NCI-H82 treated with DMSO at 0.1 percent for 48 hours (cell line): ENCODE measurements at regions not wholly inside any gene's neighbourhood (a gene's known extent, or its start where the extent isn't known, plus 50 kb on each side); places are given as distances from the start of the nearest gene placed in this dataset.
"Not testable (repeated sequence)": the region's sequence is repeated elsewhere in the genome, so short reads cannot be mapped to it uniquely, and the experiment has no call there.

Experiments used
- DNase-seq: peaks from one replicate; lab custom pipeline; 2025; ENCODE audit not compliant: unreplicated experiment; lab: John Stamatoyannopoulos, UW

- DNase-seq, result peak; percentile 69
These were observed 119.8 kb downstream of the ZNF330 start for GRCh38 chr4:141340458-141340857.

- no peak for DNase-seq
These were observed 125.4 kb downstream of the ZNF330 start for GRCh38 chr4:141346144-141346543.

- DNase-seq, result no peak
These were observed 127.0 kb downstream of the ZNF330 start for GRCh38 chr4:141347684-141348083.

- DNase-seq, result no peak
These were observed 127.4 kb downstream of the ZNF330 start for GRCh38 chr4:141348125-141348524.

- no peak for DNase-seq
These were observed 127.9 kb downstream of the ZNF330 start for GRCh38 chr4:141348573-141348972.

GRCh38 chr4:141349236-141349635 is 128.5 kb downstream of the ZNF330 start:
- no peak for DNase-seq

- DNase-seq, result no peak
These were observed 129.6 kb downstream of the ZNF330 start for GRCh38 chr4:141350122-141350905.

GRCh38 chr4:141352331-141352730 is 131.6 kb downstream of the ZNF330 start:
- no peak for DNase-seq

GRCh38 chr4:141352909-141353525 is 132.3 kb downstream of the ZNF330 start:
- no peak for DNase-seq

GRCh38 chr4:141356321-141356962 is 135.7 kb downstream of the ZNF330 start:
- DNase-seq, result no peak

GRCh38 chr4:141356963-141357335 is 136.3 kb downstream of the ZNF330 start:
- no peak for DNase-seq

GRCh38 chr4:141368241-141368640 is 147.5 kb downstream of the ZNF330 start:
- DNase-seq, result not testable (repeated sequence)

- no peak for DNase-seq
These were observed 150.5 kb downstream of the ZNF330 start for GRCh38 chr4:141371206-141371605.

- no peak for DNase-seq
These were observed 155.2 kb downstream of the ZNF330 start for GRCh38 chr4:141375855-141376254.

- DNase-seq, result no peak
These were observed 156.1 kb downstream of the ZNF330 start for GRCh38 chr4:141376769-141377168.

GRCh38 chr4:141387299-141387698 is 166.6 kb downstream of the ZNF330 start:
- DNase-seq, result no peak

- no peak for DNase-seq
These were observed 167.8 kb downstream of the ZNF330 start for GRCh38 chr4:141388481-141388880.

GRCh38 chr4:141389649-141390048 is 169.0 kb downstream of the ZNF330 start:
- DNase-seq, result peak; percentile 21

GRCh38 chr4:141390571-141390970 is 169.9 kb downstream of the ZNF330 start:
- DNase-seq, result no peak

- no peak for DNase-seq
These were observed 170.6 kb downstream of the ZNF330 start for GRCh38 chr4:141391293-141391692.

- no peak for DNase-seq
These were observed 171.1 kb downstream of the ZNF330 start for GRCh38 chr4:141391771-141392170.

- DNase-seq, result no peak
These were observed 174.6 kb downstream of the ZNF330 start for GRCh38 chr4:141395246-141395830.
